NCI-H2029 (cell line): ENCODE measurements at regions not wholly inside any gene's neighbourhood (a gene's known extent, or its start where the extent isn't known, plus 50 kb on each side); places are given as distances from the start of the nearest gene placed in this dataset.
"Not testable (repeated sequence)": the region's sequence is repeated elsewhere in the genome, so short reads cannot be mapped to it uniquely, and the experiment has no call there.

Experiments used
- DNase-seq: peaks from one replicate; lab custom pipeline; 2025; lab: John Stamatoyannopoulos, UW

- no peak for DNase-seq
Observed at GRCh38 chr5:161034451-161034850, 182.4 kb upstream of the ATP10B start.

GRCh38 chr5:161030229-161030628, 178.2 kb upstream of the ATP10B start:
- DNase-seq = no peak

- DNase-seq = no peak
Observed at GRCh38 chr5:161027763-161028162, 175.8 kb upstream of the ATP10B start.

- DNase-seq = no peak
Observed at GRCh38 chr5:161023551-161023950, 171.5 kb upstream of the ATP10B start.

- no peak for DNase-seq
Observed at GRCh38 chr5:161022151-161022550, 170.1 kb upstream of the ATP10B start.

- no peak for DNase-seq
Observed at GRCh38 chr5:161009817-161010216, 157.8 kb upstream of the ATP10B start.

- no peak for DNase-seq
Observed at GRCh38 chr5:161009194-161009593, 157.2 kb upstream of the ATP10B start.

GRCh38 chr5:161007879-161008278, 155.9 kb upstream of the ATP10B start:
- no peak for DNase-seq

- DNase-seq = no peak
Observed at GRCh38 chr5:161002571-161003074, 150.6 kb upstream of the ATP10B start.

- no peak for DNase-seq
Observed at GRCh38 chr5:161001604-161002003, 149.6 kb upstream of the ATP10B start.

GRCh38 chr5:161001142-161001541, 149.1 kb upstream of the ATP10B start:
- DNase-seq = not testable (repeated sequence)

- DNase-seq = no peak
Observed at GRCh38 chr5:160991205-160991604, 139.2 kb upstream of the ATP10B start.

- DNase-seq = no peak
Observed at GRCh38 chr5:160979385-160979784, 127.4 kb upstream of the ATP10B start.

- DNase-seq = no peak
Observed at GRCh38 chr5:160978944-160979343, 126.9 kb upstream of the ATP10B start.

- DNase-seq = no peak
Observed at GRCh38 chr5:160976181-160976580, 124.2 kb upstream of the ATP10B start.

GRCh38 chr5:160970605-160971191, 118.7 kb upstream of the ATP10B start:
- DNase-seq = no peak

GRCh38 chr5:160969645-160970044, 117.6 kb upstream of the ATP10B start:
- DNase-seq = no peak

GRCh38 chr5:160968480-160968879, 116.5 kb upstream of the ATP10B start:
- no peak for DNase-seq

GRCh38 chr5:160966921-160967320, 114.9 kb upstream of the ATP10B start:
- DNase-seq = no peak

- DNase-seq = no peak
Observed at GRCh38 chr5:160961761-160962160, 109.8 kb upstream of the ATP10B start.

GRCh38 chr5:160961038-160961437, 109.0 kb upstream of the ATP10B start:
- no peak for DNase-seq

GRCh38 chr5:160960592-160960991, 108.6 kb upstream of the ATP10B start:
- DNase-seq = no peak

GRCh38 chr5:160959804-160960203, 107.8 kb upstream of the ATP10B start:
- no peak for DNase-seq

GRCh38 chr5:160957312-160957861, 105.4 kb upstream of the ATP10B start:
- no peak for DNase-seq
